SU-DHL-6 (cell line): ENCODE measurements at regions not wholly inside any gene's neighbourhood (a gene's known extent, or its start where the extent isn't known, plus 50 kb on each side); places are given as distances from the start of the nearest gene placed in this dataset.

Experiments used
- H2AFZ ChIP-seq: fragments of 200-600 bp; sonication (generic); 2 replicates; pipeline ENCODE4 v1.6.1; 2014; ENCODE audit warnings: low read depth, mild to moderate bottlenecking, moderate library complexity, mixed read lengths, antibody characterized with exemption, low read length; ENCODE audit not compliant: severe bottlenecking
- H3F3A ChIP-seq: fragments of 200-600 bp; shearing (Covaris generic); 2 replicates; pipeline ENCODE4 v1.6.0; 2016; ENCODE audit warnings: antibody characterized with exemption, mild to moderate bottlenecking; ENCODE audit not compliant: insufficient read depth
- H3K27ac ChIP-seq: fragments of 200-600 bp; sonication (generic); 2 replicates; pipeline ENCODE4 v1.5.1; 2016; ENCODE audit warnings: low read depth, mild to moderate bottlenecking, low read length, moderate library complexity, mixed read lengths
- H3K27me3 ChIP-seq: fragments of 200-600 bp; sonication (generic), shearing (Covaris generic); 2 replicates; pipeline ENCODE4 v1.6.0; 2014; ENCODE audit warnings: mild to moderate bottlenecking, low read length
- H3K36me3 ChIP-seq: fragments of 200-600 bp; sonication (generic); 2 replicates; pipeline ENCODE4 v1.6.1; 2014; ENCODE audit warnings: mild to moderate bottlenecking, low read length, mixed read lengths
- H3K4me2 ChIP-seq: fragments of 300-600, 200-600 bp; shearing (Covaris generic), sonication (generic); 2 replicates; pipeline ENCODE4 v1.6.0; 2014; ENCODE audit warnings: low read length, low read depth, mild to moderate bottlenecking; ENCODE audit not compliant: poor library complexity, severe bottlenecking
- H3K4me3 ChIP-seq: fragments of 200-600 bp; sonication (generic); 2 replicates; pipeline ENCODE4 v1.5.1; 2014; ENCODE audit warnings: antibody characterized with exemption, low read length, mild to moderate bottlenecking, mixed read lengths; ENCODE audit not compliant: insufficient read depth, poor library complexity, severe bottlenecking
- H3K79me2 ChIP-seq: fragments of 200-600 bp; sonication (generic); 2 replicates; pipeline ENCODE4 v1.6.1; 2014; ENCODE audit warnings: mild to moderate bottlenecking, low read length, moderate library complexity; ENCODE audit not compliant: insufficient read depth
- H3K9ac ChIP-seq: fragments of 200-600 bp; sonication (generic); 2 replicates; pipeline ENCODE4 v1.7.0; 2014; ENCODE audit warnings: mild to moderate bottlenecking, low read length
- H3K9me2 ChIP-seq: fragments of 200-600 bp; sonication (generic); replicated peaks from 2 replicates; pipeline ENCODE4 v1.6.1; 2014; ENCODE audit warnings: low read length; ENCODE audit not compliant: insufficient read depth
- H3K9me3 ChIP-seq: fragments of 200-600 bp; sonication (generic); 2 replicates; pipeline ENCODE4 v1.6.1; 2014; ENCODE audit warnings: low read length, mixed read lengths; ENCODE audit not compliant: insufficient read depth
- H4K20me1 ChIP-seq: fragments of 200-600 bp; sonication (generic); 2 replicates; pipeline ENCODE4 v1.6.1; 2014; ENCODE audit warnings: low read depth, mild to moderate bottlenecking, antibody characterized with exemption, low read length, moderate library complexity, mixed read lengths
- CTCF ChIP-seq: fragments of 200-600 bp; sonication (generic); IDR thresholded peaks from one replicate; pipeline ENCODE4 v1.5.1; 2017; ENCODE audit warnings: antibody characterized with exemption, mild to moderate bottlenecking, low read length, moderate library complexity; ENCODE audit not compliant: insufficient read depth, poor library complexity, severe bottlenecking
- EZH2phosphoT487 ChIP-seq: fragments of 200-600 bp; sonication (generic), shearing (Covaris generic); conservative IDR thresholded peaks from 2 replicates; pipeline ENCODE4 v1.6.1; 2018; ENCODE audit warnings: mild to moderate bottlenecking, antibody characterized with exemption, low read length, moderate library complexity, mixed read lengths

- H3K9me3 ChIP-seq: no peaks in the 10 kb centered on the region
- TF ChIP-seq EZH2phosphoT487 (no peak), CTCF (no peak)
- H3K4me3 ChIP-seq: no peak overlapping the region
- H3K27me3 ChIP-seq: no peaks in the 10 kb centered on the region
- no peaks in the 10 kb centered on the region for H3K79me2 ChIP-seq
- no peaks in the 10 kb centered on the region for H4K20me1 ChIP-seq
- no peak overlapping the region for H3K27ac ChIP-seq
- H3K36me3 ChIP-seq: no peaks in the 10 kb centered on the region
- H3K4me2 ChIP-seq: no peak overlapping the region
- H3K9ac ChIP-seq: no peak overlapping the region
- H2AFZ ChIP-seq: no peak overlapping the region
- no peaks in the 10 kb centered on the region for H3F3A ChIP-seq
- no peaks in the 10 kb centered on the region for H3K9me2 ChIP-seq
These were observed 397.8 kb downstream of the IGSF11 start for GRCh38 chr3:118636841-118637240.

DNA sequence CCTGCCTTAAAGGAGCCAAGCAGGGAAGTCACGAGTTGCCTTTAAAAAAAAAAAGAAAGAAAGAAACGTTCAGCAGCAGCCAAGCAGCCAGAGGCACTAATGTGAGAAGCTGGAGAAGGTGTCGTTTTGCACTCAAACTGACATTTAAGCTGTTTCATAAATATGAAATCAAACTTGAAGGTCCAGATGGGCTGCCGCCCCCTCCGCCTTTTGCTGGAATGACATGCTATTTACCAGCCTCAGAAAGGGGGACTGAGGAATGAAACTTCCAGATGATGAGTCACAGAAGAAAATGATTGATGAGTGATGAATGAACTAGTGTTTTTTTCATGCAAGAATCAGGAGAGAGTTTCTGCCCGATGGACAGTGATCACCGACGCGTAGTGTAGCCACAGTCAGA, 396.8 kb downstream of the IGSF11 start:
- Histone ChIP-seq H3K4me3 (no peak overlapping the region), H3K4me2 (no peak overlapping the region), H4K20me1 (no peaks in the 10 kb centered on the region), H2AFZ (no peak overlapping the region), H3K9me2 (no peaks in the 10 kb centered on the region), H3K36me3 (no peaks in the 10 kb centered on the region), H3K79me2 (no peaks in the 10 kb centered on the region), H3F3A (no peaks in the 10 kb centered on the region), H3K27me3 (no peaks in the 10 kb centered on the region), H3K9ac (no peak overlapping the region), H3K9me3 (no peaks in the 10 kb centered on the region), H3K27ac (no peak overlapping the region)
- TF ChIP-seq EZH2phosphoT487: no peak

DNA sequence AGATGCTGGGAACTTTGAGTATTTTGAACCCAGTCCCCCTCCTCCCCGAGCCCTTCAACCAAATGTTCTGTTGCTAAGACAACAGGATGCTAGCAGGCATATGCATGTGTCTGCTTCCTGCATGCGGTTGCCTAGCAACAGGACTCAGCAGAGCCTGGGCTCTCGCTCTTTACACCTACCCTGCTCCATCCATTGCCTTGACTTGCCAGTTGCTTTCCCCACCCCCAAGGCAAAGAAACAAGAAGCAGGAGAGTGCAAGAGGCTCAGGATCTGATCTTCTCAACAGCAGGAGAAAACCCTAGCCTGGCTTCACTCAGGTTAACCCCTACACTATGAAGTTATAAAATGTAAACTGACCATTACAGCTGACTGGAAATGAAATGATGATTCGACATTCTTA, 393.0 kb downstream of the IGSF11 start:
- Histone ChIP-seq H3K4me3 (no peak overlapping the region), H3K9me2 (no peaks in the 10 kb centered on the region), H3K27ac (no peak overlapping the region), H3K9me3 (no peaks in the 10 kb centered on the region), H3K36me3 (no peaks in the 10 kb centered on the region), H3K4me2 (no peak overlapping the region), H2AFZ (no peak overlapping the region), H3F3A (no peaks in the 10 kb centered on the region), H3K9ac (no peak overlapping the region), H3K27me3 (no peaks in the 10 kb centered on the region), H4K20me1 (no peaks in the 10 kb centered on the region), H3K79me2 (no peaks in the 10 kb centered on the region)
- no peak for TF ChIP-seq EZH2phosphoT487
- no peak for TF ChIP-seq CTCF

DNA sequence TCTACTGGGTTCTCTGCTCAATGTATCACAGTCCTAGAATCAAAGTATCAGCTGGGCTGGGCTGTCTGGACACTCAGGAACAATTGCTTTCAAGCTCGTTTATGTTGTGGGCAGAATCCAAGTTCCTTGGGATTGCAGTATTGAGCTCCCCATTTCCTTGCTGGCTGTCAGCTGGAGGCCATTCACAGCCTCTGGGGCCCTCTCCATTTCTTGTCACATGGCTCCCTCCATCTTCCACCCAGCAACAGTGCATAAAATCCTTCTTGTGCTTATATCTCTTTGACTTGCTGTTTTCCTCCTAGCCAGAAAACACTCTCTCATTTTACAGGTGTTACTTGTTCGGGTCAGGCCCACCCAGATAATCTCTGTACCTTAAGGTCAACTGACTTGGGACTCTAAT, 363.5 kb downstream of the IGSF11 start:
- Histone ChIP-seq H3F3A (no peaks in the 10 kb centered on the region), H3K9me3 (no peaks in the 10 kb centered on the region), H2AFZ (no peak overlapping the region), H3K27ac (no peak overlapping the region), H3K36me3 (no peaks in the 10 kb centered on the region), H3K79me2 (no peaks in the 10 kb centered on the region), H3K27me3 (no peaks in the 10 kb centered on the region), H3K4me3 (no peak overlapping the region), H3K4me2 (no peak overlapping the region), H3K9ac (no peak overlapping the region), H4K20me1 (no peaks in the 10 kb centered on the region), H3K9me2 (no peaks in the 10 kb centered on the region)
- TF ChIP-seq EZH2phosphoT487 (no peak), CTCF (no peak)
